ENCODE measurements at regions not wholly inside any gene's neighbourhood (a gene's known extent, or its start where the extent isn't known, plus 50 kb on each side); places are given as distances from the start of the nearest gene placed in this dataset.
"Not testable (repeated sequence)": the region's sequence is repeated elsewhere in the genome, so short reads cannot be mapped to it uniquely, and the experiment has no call there.

DNA sequence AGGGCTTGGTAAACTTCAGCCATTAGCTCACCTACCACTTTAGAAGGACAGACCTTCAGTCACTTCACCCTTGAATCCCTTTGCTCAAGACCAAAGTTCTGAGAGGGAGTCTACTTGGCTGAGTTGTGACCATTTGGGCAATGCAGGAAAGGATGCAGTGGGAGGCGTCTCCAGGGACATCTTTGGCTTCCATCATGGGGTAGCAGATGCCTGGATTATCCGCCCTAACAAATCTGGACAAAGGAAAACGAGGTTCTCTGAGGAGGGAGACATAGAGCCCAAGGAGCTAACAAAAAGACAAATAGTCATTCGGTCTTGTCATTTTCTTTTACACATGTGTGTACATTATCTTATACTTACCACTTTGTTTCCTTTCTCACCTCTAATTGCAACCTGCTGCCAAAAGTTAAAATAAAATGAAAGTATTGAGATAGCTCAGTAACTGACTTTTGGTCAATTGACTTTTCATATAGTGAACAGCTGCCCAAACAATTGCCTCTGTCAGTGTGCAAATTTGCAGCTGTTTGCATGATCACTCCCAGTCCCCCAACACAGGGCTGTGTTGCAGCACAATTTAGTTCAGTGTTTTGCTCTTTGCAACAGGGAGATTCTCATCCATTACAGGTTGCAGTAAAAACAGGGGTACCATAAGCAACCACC is 108.9 kb upstream of the EEF2KMT start:
- H3K9me3 ChIP-seq (ENCODE audit: insufficient read depth, low read length), result no peaks in the 10 kb centered on the region
- H3K27me3 ChIP-seq (ENCODE audit: low read length), result no peaks in the 10 kb centered on the region
- H3K36me3 ChIP-seq (ENCODE audit: low read length), result no peaks in the 10 kb centered on the region
- H3F3A ChIP-seq (ENCODE audit: insufficient read depth), result no peaks in the 10 kb centered on the region
- no peak overlapping the region for H3K4me3 ChIP-seq (ENCODE audit: insufficient read depth, low read length, poor library complexity, severe bottlenecking)
- H3K79me2 ChIP-seq (ENCODE audit: insufficient read depth, low read length), result no peaks in the 10 kb centered on the region
- H2AFZ ChIP-seq (ENCODE audit: low read depth, low read length, severe bottlenecking), result no peak overlapping the region
- no peak overlapping the region for H3K27ac ChIP-seq (ENCODE audit: low read depth, low read length)
- H3K9ac ChIP-seq (ENCODE audit: low read length), result no peak overlapping the region
- no peaks in the 10 kb centered on the region for H3K9me2 ChIP-seq (replicated peaks; ENCODE audit: insufficient read depth, low read length)
- no peak overlapping the region for H3K4me2 ChIP-seq (ENCODE audit: low read depth, low read length, poor library complexity, severe bottlenecking)
- no peaks in the 10 kb centered on the region for H4K20me1 ChIP-seq (ENCODE audit: low read depth, low read length)
- no peak for TF ChIP-seq EZH2phosphoT487 (conservative IDR thresholded peaks at IDR 0.05; ENCODE audit: low read length)
- TF ChIP-seq, protein P1, sequence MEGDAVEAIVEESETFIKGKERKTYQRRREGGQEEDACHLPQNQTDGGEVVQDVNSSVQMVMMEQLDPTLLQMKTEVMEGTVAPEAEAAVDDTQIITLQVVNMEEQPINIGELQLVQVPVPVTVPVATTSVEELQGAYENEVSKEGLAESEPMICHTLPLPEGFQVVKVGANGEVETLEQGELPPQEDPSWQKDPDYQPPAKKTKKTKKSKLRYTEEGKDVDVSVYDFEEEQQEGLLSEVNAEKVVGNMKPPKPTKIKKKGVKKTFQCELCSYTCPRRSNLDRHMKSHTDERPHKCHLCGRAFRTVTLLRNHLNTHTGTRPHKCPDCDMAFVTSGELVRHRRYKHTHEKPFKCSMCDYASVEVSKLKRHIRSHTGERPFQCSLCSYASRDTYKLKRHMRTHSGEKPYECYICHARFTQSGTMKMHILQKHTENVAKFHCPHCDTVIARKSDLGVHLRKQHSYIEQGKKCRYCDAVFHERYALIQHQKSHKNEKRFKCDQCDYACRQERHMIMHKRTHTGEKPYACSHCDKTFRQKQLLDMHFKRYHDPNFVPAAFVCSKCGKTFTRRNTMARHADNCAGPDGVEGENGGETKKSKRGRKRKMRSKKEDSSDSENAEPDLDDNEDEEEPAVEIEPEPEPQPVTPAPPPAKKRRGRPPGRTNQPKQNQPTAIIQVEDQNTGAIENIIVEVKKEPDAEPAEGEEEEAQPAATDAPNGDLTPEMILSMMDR (IDR thresholded peaks at IDR 0.05; ENCODE audit: insufficient read depth, low read length, poor library complexity, severe bottlenecking), result no peak

DNA sequence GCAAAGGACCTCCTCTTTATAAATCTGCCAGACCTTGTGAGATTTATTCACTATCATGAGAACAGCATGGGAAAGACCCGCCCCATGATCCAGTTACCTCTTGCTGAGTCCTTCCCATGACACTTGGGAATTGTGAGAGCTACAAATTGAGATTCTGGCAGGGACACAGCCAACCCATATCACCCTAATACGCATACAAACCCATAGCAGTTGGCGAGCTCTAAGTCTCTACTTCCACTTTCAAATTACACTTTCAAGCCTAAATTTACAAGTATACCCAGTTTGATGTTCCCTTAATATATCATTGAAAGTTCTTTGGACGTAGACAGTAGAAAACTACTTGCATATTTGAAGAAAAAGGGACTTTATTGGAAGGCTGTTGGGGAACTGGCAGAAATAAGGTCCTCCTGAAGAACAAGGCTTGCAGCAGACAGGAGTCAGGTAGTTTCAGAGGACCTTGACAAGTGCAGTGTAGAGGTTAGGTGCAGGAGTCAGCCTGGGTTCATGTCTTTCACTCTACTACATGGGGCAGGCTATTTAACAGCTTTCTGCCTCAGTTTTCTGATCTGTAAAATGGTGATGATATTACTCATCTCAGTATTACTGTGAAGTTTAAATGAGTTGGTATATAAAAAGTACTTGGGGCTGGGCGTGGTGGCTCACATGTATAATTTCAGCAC is 107.9 kb upstream of the EEF2KMT start:
- Histone ChIP-seq H3K27ac (ENCODE audit: low read depth, low read length) (no peak overlapping the region), H3K9me2 (replicated peaks; ENCODE audit: insufficient read depth, low read length) (no peaks in the 10 kb centered on the region), H3K4me3 (ENCODE audit: insufficient read depth, low read length, poor library complexity, severe bottlenecking) (no peak overlapping the region), H3K27me3 (ENCODE audit: low read length) (no peaks in the 10 kb centered on the region), H2AFZ (ENCODE audit: low read depth, low read length, severe bottlenecking) (no peak overlapping the region), H3F3A (ENCODE audit: insufficient read depth) (no peaks in the 10 kb centered on the region), H3K9me3 (ENCODE audit: insufficient read depth, low read length) (no peaks in the 10 kb centered on the region), H3K36me3 (ENCODE audit: low read length) (no peaks in the 10 kb centered on the region), H4K20me1 (ENCODE audit: low read depth, low read length) (no peaks in the 10 kb centered on the region), H3K9ac (ENCODE audit: low read length) (no peak overlapping the region), H3K4me2 (ENCODE audit: low read depth, low read length, poor library complexity, severe bottlenecking) (no peak overlapping the region), H3K79me2 (ENCODE audit: insufficient read depth, low read length) (no peaks in the 10 kb centered on the region)
- TF ChIP-seq EZH2phosphoT487 (conservative IDR thresholded peaks at IDR 0.05; ENCODE audit: low read length), result no peak
- TF ChIP-seq, protein P1 (IDR thresholded peaks at IDR 0.05; ENCODE audit: insufficient read depth, low read length, poor library complexity, severe bottlenecking), result no peak

DNA sequence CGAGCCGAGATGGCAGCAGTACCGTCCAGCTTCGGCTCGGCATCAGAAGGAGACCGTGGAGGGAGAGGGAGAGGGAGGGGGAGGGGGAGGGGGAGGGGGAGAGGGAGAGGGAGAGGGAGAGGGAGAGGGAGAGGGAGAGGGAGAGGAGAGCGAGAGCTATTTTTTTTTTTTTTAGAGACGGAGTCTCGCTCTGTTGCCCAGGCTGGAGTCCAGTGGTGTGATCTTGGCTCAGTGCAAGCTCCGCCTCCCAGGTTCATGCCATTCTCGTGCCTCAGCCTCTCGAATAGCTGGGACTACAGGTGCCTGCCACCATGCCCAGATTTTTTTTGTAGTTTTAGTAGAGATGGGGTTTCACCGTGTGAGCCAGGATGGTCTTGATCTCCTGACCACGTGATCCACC is 106.1 kb upstream of the EEF2KMT start:
- not testable (repeated sequence) for H3K36me3 ChIP-seq (ENCODE audit: low read length); H3K27ac ChIP-seq (ENCODE audit: low read depth, low read length); H3K4me3 ChIP-seq (ENCODE audit: insufficient read depth, low read length, poor library complexity, severe bottlenecking); H3K79me2 ChIP-seq (ENCODE audit: insufficient read depth, low read length); H4K20me1 ChIP-seq (ENCODE audit: low read depth, low read length); H3K9ac ChIP-seq (ENCODE audit: low read length); H3K9me3 ChIP-seq (ENCODE audit: insufficient read depth, low read length); H2AFZ ChIP-seq (ENCODE audit: low read depth, low read length, severe bottlenecking); H3F3A ChIP-seq (ENCODE audit: insufficient read depth); H3K4me2 ChIP-seq (ENCODE audit: low read depth, low read length, poor library complexity, severe bottlenecking); H3K27me3 ChIP-seq (ENCODE audit: low read length); H3K9me2 ChIP-seq (replicated peaks; ENCODE audit: insufficient read depth, low read length)

DNA sequence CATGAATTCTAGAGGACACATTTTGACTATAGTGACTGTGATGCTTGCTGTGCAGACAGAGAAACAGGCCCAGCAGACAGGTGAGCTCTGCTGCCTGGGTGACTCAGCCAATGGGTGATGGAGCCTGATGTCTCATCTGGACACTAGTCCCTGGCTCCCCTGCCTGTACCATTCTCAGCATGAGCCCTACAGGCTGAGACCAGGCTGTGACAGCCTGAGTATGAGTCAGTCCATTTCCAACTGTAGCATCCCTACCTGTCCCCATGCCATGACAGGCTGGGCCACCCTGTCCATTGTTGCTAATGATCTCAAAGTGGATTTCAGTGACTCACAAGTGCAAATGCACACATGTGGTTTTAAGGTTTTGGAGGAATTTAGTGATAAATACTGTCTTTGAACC is 102.5 kb upstream of the EEF2KMT start:
- no peaks in the 10 kb centered on the region for H3K36me3 ChIP-seq (ENCODE audit: low read length)
- no peak overlapping the region for H3K27ac ChIP-seq (ENCODE audit: low read depth, low read length)
- no peaks in the 10 kb centered on the region for H3F3A ChIP-seq (ENCODE audit: insufficient read depth)
- H2AFZ ChIP-seq (ENCODE audit: low read depth, low read length, severe bottlenecking), result no peak overlapping the region
- H3K79me2 ChIP-seq (ENCODE audit: insufficient read depth, low read length), result no peaks in the 10 kb centered on the region
- H3K9me3 ChIP-seq (ENCODE audit: insufficient read depth, low read length), result no peaks in the 10 kb centered on the region
- H3K9ac ChIP-seq (ENCODE audit: low read length), result no peak overlapping the region
- no peaks in the 10 kb centered on the region for H3K27me3 ChIP-seq (ENCODE audit: low read length)
- H3K4me3 ChIP-seq (ENCODE audit: insufficient read depth, low read length, poor library complexity, severe bottlenecking), result no peak overlapping the region
- no peak overlapping the region for H3K4me2 ChIP-seq (ENCODE audit: low read depth, low read length, poor library complexity, severe bottlenecking)
- H3K9me2 ChIP-seq (replicated peaks; ENCODE audit: insufficient read depth, low read length), result no peaks in the 10 kb centered on the region
- H4K20me1 ChIP-seq (ENCODE audit: low read depth, low read length), result no peaks in the 10 kb centered on the region
- TF ChIP-seq, protein P1 (IDR thresholded peaks at IDR 0.05; ENCODE audit: insufficient read depth, low read length, poor library complexity, severe bottlenecking), result no peak
- no peak for TF ChIP-seq EZH2phosphoT487 (conservative IDR thresholded peaks at IDR 0.05; ENCODE audit: low read length)

Measured in SU-DHL-6 (cell line).